ENCODE measurements at regions not wholly inside any gene's neighbourhood (a gene's known extent, or its start where the extent isn't known, plus 50 kb on each side); places are given as distances from the start of the nearest gene placed in this dataset.

DNA sequence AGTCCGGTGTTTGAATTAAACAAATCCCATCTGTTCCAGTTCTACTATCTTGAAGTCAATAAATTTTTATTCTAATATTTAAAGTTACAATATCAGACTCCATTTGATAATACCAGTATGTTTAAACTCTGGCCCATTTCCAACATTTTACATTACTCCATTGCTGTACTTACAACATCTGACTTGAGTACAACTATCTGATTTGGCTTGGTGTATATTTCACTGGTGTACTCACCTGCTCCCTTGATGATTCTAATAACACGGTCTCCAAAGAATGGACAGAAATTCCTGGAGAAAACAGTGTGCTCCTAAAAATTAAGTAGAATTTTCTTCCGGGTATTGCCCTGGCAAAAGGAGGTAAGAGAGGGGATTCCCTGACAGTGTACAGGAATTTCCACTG is 680.5 kb upstream of the ADAMTS5 start:
- no peak overlapping the region for H3K27ac ChIP-seq
- H3K9me3 ChIP-seq, result no peaks in the 10 kb centered on the region
- TF ChIP-seq POLR2A (IDR thresholded peaks at IDR 0.05) (no peak), EP300 (IDR thresholded peaks at IDR 0.05) (no peak)
- TF ChIP-seq, protein P1, sequence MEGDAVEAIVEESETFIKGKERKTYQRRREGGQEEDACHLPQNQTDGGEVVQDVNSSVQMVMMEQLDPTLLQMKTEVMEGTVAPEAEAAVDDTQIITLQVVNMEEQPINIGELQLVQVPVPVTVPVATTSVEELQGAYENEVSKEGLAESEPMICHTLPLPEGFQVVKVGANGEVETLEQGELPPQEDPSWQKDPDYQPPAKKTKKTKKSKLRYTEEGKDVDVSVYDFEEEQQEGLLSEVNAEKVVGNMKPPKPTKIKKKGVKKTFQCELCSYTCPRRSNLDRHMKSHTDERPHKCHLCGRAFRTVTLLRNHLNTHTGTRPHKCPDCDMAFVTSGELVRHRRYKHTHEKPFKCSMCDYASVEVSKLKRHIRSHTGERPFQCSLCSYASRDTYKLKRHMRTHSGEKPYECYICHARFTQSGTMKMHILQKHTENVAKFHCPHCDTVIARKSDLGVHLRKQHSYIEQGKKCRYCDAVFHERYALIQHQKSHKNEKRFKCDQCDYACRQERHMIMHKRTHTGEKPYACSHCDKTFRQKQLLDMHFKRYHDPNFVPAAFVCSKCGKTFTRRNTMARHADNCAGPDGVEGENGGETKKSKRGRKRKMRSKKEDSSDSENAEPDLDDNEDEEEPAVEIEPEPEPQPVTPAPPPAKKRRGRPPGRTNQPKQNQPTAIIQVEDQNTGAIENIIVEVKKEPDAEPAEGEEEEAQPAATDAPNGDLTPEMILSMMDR (IDR thresholded peaks at IDR 0.05), result no peak
- intact Hi-C loops (cut with DNase I), result no loop called here
- DNase-seq, result no peak
- H3K27me3 ChIP-seq, result no peaks in the 10 kb centered on the region
- no peaks in the 10 kb centered on the region for H3K36me3 ChIP-seq
- H3K4me1 ChIP-seq (ENCODE audit: insufficient read depth), result no peaks in the 10 kb centered on the region
- no peak overlapping the region for H3K4me3 ChIP-seq
- WGBS, 3 donors, result 72 to 80% (median 80%) methylated on average over 3 of the region's 3 CpGs

DNA sequence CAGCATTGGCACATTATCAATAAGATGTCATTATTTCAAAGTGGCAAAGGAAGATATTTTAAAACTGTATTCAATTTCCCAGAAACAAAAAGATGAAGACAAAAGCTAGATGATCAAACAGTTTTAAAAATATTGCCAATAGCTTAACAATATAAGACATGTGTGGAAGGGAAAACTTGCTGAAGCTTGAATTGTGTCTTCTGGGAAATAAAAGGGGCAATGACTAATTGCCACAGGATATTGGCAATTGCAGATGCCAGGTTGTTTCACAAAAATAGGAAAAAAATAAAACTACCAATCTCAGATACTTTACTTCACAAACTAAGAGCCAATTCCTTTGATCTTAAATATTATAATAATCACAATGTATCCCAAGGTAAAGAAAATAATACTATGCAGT is 679.8 kb upstream of the ADAMTS5 start:
- no peaks in the 10 kb centered on the region for H3K27me3 ChIP-seq
- H3K4me3 ChIP-seq, result no peak overlapping the region
- DNase-seq, result no peak
- TF ChIP-seq EP300 (IDR thresholded peaks at IDR 0.05), result no peak
- no peak for TF ChIP-seq POLR2A (IDR thresholded peaks at IDR 0.05)
- TF ChIP-seq, protein P1 (IDR thresholded peaks at IDR 0.05), result no peak
- no peaks in the 10 kb centered on the region for H3K36me3 ChIP-seq
- no peaks in the 10 kb centered on the region for H3K9me3 ChIP-seq
- intact Hi-C loops (cut with DNase I), result no loop called here
- no peaks in the 10 kb centered on the region for H3K4me1 ChIP-seq (ENCODE audit: insufficient read depth)
- no peak overlapping the region for H3K27ac ChIP-seq

DNA sequence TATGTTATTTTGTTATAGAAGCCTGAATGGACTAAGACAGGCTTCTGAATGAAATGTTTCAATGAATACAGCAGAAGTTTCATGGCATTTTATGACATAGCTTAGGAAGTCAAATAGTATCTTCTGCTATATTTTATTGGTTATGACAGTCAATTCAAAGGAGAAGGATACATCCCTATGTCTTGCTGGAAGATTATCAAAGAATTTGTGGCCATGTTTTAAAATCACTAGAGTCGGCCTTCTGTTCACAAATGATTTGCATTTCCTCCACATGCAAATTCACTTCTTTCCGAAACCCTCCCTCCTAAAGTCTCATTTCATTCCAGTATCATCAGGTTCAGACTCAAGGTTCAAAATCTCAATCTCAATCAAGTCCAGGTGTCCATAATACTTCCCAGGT is 679.2 kb upstream of the ADAMTS5 start:
- DNase-seq, result no peak
- intact Hi-C loops (cut with DNase I), result no loop called here
- Histone ChIP-seq H3K9me3 (no peaks in the 10 kb centered on the region), H3K4me3 (no peak overlapping the region), H3K4me1 (ENCODE audit: insufficient read depth) (no peaks in the 10 kb centered on the region), H3K36me3 (no peaks in the 10 kb centered on the region), H3K27me3 (no peaks in the 10 kb centered on the region), H3K27ac (no peak overlapping the region)
- WGBS, 3 donors, result 94 to 97% (median 96%) methylated on average over 2 of the region's 2 CpGs
- TF ChIP-seq EP300 (IDR thresholded peaks at IDR 0.05), result no peak
- no peak for TF ChIP-seq POLR2A (IDR thresholded peaks at IDR 0.05)
- TF ChIP-seq, protein P1 (IDR thresholded peaks at IDR 0.05), result no peak

DNA sequence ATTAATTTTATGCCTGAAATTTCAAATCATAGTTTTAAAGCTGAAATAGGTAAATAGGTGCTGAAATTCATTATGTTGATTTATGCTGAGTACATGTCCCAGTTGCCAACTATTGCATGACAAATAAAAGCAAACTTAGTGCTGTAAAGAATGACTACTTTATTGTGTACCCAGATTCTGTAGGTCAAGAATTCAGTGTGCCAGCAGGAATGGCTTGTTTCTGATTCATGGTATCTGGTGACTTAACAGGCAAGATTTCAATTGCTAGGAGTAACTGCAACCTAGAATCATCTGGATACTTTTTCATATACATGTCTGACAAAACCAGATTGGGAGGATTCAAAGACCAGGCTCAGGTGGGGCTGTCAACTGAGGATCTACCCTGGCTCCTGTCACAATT is 678.4 kb upstream of the ADAMTS5 start:
- TF ChIP-seq POLR2A (IDR thresholded peaks at IDR 0.05) (no peak), EP300 (IDR thresholded peaks at IDR 0.05) (no peak)
- TF ChIP-seq, protein P1 (IDR thresholded peaks at IDR 0.05), result no peak
- H3K9me3 ChIP-seq, result no peaks in the 10 kb centered on the region
- H3K4me3 ChIP-seq, result no peak overlapping the region
- no peak for DNase-seq
- H3K4me1 ChIP-seq (ENCODE audit: insufficient read depth), result no peaks in the 10 kb centered on the region
- H3K36me3 ChIP-seq, result no peaks in the 10 kb centered on the region
- no peak overlapping the region for H3K27ac ChIP-seq
- no peaks in the 10 kb centered on the region for H3K27me3 ChIP-seq
- intact Hi-C loops (cut with DNase I), result no loop called here

DNA sequence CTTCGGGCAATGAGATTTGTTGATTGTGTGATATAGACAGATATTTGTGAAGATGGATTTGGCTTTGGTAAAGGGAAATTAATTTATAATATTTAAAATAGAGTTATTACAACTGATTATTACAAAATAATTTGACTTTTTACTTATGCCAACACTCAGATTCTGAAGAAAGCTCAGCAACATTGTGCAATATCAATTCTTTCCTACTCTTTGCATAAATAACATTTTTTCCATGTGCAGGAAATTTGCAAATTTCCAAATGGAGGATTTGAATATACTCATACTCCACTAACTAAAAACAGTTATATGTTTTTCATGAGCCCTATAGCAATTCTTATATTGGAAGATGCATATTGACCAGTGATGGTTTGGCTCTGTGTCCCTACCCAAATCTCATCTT is 676.4 kb upstream of the ADAMTS5 start:
- intact Hi-C loops (cut with DNase I), result no loop called here
- no peaks in the 10 kb centered on the region for H3K4me1 ChIP-seq (ENCODE audit: insufficient read depth)

More for the DNA sequence above, 676.4 kb upstream of the ADAMTS5 start:
- 79 to 87% (median 83%) methylated on average over 1 of the region's 1 CpG for WGBS, 3 donors
- no peaks in the 10 kb centered on the region for H3K27me3 ChIP-seq
- no peak overlapping the region for H3K4me3 ChIP-seq
- H3K9me3 ChIP-seq, result no peaks in the 10 kb centered on the region
- no peaks in the 10 kb centered on the region for H3K36me3 ChIP-seq
- H3K27ac ChIP-seq, result no peak overlapping the region
- TF ChIP-seq, protein P1 (IDR thresholded peaks at IDR 0.05), result no peak
- TF ChIP-seq EP300 (IDR thresholded peaks at IDR 0.05), result no peak
- TF ChIP-seq POLR2A (IDR thresholded peaks at IDR 0.05), result no peak
- DNase-seq, result no peak
